ENCODE measurements at regions not wholly inside any gene's neighbourhood (a gene's known extent, or its start where the extent isn't known, plus 50 kb on each side); places are given as distances from the start of the nearest gene placed in this dataset.

DNA sequence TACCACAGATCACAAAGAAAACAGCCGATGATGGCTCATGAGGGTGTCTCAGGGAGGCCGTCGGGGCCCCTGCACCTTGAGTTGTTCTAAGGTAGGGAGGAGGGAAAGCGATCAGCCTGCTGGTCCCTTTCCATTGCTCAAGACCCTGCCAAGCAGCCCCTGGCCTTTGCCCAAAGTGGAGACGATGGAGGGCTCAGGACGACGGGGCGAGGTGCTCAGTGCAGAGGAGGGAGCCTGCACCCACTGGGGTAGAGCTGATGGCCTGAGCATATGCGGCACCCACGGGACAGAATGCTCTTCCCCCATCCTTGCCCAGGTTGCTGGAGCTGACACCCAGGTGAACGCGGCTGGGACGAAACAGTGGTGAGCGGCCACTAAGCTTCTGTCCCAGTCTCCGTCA is 58.3 kb upstream of the FAM20C start (continued):
- TF ChIP-seq, protein P1, sequence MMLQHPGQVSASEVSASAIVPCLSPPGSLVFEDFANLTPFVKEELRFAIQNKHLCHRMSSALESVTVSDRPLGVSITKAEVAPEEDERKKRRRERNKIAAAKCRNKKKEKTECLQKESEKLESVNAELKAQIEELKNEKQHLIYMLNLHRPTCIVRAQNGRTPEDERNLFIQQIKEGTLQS (CRISPR knock-in tag; conservative IDR thresholded peaks at IDR 0.05) = no peak
- TF ChIP-seq, protein P2, sequence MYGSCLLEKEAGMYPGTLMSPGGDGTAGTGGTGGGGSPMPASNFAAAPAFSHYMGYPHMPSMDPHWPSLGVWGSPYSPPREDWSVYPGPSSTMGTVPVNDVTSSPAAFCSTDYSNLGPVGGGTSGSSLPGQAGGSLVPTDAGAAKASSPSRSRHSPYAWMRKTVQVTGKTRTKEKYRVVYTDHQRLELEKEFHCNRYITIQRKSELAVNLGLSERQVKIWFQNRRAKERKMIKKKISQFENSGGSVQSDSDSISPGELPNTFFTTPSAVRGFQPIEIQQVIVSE (CRISPR knock-in tag; IDR thresholded peaks at IDR 0.05; ENCODE audit: borderline replicate concordance) = no peak
- TF ChIP-seq MYBL2 (CRISPR knock-in tag; IDR thresholded peaks at IDR 0.05) (no peak), SP1 (CRISPR knock-in tag; conservative IDR thresholded peaks at IDR 0.05) (no peak), NFATC4 (CRISPR knock-in tag; IDR thresholded peaks at IDR 0.05) (no peak)

DNA sequence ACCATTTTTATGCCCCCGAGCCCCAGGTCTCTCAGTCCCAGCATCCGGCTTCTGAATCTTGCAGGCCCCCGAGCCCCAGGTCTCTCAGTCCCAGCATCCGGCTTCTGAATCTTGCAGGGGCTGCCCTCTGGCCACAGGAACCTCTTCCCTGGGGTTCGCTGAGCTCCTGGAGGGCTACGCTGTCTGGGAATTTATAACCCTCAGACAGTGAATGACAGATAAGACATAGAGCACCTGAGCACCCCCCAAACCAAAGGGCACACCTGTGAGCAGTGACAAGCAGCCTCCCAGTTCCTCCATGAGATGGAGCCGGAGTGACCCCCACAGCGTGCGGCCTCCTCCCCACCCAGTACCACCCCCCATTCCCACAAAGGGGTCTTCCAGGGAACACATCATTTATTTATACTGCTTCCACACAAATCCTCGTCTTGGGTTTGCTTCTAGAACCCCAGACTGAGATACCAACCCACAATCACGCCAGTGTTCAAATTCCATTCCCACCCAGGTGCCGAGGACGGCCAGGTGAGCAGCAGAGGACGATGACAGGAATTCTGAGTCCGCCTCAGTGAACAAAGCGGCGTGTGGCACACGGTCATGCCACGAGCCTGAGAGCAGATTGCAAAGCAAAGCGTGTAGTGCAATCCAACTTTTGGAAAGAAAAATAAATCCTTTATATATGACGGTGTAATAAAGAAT is 57.7 kb upstream of the FAM20C start:
- no peak overlapping the region for H3K4me3 Mint-ChIP-seq
- H3K36me3 Mint-ChIP-seq = no peaks in the 10 kb centered on the region
- no peak for DNase-seq (ENCODE audit: low spot score)
- no peak overlapping the region for H3K27ac Mint-ChIP-seq
- ChIA-PET POLR2A (no interaction called here), CTCF (no interaction called here)
- no peak for ATAC-seq
- H3K9me3 Mint-ChIP-seq = no peaks in the 10 kb centered on the region
- peaks cover 18% of the 10 kb centered on the region for H3K4me1 Mint-ChIP-seq
- no peaks in the 10 kb centered on the region for H3K27me3 Mint-ChIP-seq (ENCODE audit: low read depth)
- TF ChIP-seq, protein P3, sequence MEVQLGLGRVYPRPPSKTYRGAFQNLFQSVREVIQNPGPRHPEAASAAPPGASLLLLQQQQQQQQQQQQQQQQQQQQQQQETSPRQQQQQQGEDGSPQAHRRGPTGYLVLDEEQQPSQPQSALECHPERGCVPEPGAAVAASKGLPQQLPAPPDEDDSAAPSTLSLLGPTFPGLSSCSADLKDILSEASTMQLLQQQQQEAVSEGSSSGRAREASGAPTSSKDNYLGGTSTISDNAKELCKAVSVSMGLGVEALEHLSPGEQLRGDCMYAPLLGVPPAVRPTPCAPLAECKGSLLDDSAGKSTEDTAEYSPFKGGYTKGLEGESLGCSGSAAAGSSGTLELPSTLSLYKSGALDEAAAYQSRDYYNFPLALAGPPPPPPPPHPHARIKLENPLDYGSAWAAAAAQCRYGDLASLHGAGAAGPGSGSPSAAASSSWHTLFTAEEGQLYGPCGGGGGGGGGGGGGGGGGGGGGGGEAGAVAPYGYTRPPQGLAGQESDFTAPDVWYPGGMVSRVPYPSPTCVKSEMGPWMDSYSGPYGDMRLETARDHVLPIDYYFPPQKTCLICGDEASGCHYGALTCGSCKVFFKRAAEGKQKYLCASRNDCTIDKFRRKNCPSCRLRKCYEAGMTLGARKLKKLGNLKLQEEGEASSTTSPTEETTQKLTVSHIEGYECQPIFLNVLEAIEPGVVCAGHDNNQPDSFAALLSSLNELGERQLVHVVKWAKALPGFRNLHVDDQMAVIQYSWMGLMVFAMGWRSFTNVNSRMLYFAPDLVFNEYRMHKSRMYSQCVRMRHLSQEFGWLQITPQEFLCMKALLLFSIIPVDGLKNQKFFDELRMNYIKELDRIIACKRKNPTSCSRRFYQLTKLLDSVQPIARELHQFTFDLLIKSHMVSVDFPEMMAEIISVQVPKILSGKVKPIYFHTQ (CRISPR knock-in tag; IDR thresholded peaks at IDR 0.05) = no peak
- TF ChIP-seq ZNF671 (CRISPR knock-in tag; IDR thresholded peaks at IDR 0.05) (no peak), ZNF219 (CRISPR knock-in tag; IDR thresholded peaks at IDR 0.05; ENCODE audit: borderline replicate concordance) (no peak), GRHL2 (CRISPR knock-in tag; IDR thresholded peaks at IDR 0.05; ENCODE audit: insufficient replicate concordance, severe bottlenecking) (no peak), E2F5 (CRISPR knock-in tag; IDR thresholded peaks at IDR 0.05) (no peak), NFATC4 (CRISPR knock-in tag; IDR thresholded peaks at IDR 0.05) (no peak), SMAD4 (CRISPR knock-in tag; IDR thresholded peaks at IDR 0.05) (no peak), ZNF532 (CRISPR knock-in tag; IDR thresholded peaks at IDR 0.05; ENCODE audit: borderline replicate concordance) (no peak), FOXJ3 (CRISPR knock-in tag; IDR thresholded peaks at IDR 0.05; ENCODE audit: borderline replicate concordance) (no peak), KAT7 (CRISPR knock-in tag; IDR thresholded peaks at IDR 0.05; ENCODE audit: borderline replicate concordance) (no peak), ZNF423 (CRISPR knock-in tag; IDR thresholded peaks at IDR 0.05) (no peak)
- TF ChIP-seq, protein P4, sequence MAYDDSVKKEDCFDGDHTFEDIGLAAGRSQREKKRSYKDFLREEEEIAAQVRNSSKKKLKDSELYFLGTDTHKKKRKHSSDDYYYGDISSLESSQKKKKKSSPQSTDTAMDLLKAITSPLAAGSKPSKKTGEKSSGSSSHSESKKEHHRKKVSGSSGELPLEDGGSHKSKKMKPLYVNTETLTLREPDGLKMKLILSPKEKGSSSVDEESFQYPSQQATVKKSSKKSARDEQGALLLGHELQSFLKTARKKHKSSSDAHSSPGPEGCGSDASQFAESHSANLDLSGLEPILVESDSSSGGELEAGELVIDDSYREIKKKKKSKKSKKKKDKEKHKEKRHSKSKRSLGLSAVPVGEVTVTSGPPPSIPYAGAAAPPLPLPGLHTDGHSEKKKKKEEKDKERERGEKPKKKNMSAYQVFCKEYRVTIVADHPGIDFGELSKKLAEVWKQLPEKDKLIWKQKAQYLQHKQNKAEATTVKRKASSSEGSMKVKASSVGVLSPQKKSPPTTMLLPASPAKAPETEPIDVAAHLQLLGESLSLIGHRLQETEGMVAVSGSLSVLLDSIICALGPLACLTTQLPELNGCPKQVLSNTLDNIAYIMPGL (CRISPR knock-in tag; IDR thresholded peaks at IDR 0.05) = no peak
- TF ChIP-seq, protein P5, sequence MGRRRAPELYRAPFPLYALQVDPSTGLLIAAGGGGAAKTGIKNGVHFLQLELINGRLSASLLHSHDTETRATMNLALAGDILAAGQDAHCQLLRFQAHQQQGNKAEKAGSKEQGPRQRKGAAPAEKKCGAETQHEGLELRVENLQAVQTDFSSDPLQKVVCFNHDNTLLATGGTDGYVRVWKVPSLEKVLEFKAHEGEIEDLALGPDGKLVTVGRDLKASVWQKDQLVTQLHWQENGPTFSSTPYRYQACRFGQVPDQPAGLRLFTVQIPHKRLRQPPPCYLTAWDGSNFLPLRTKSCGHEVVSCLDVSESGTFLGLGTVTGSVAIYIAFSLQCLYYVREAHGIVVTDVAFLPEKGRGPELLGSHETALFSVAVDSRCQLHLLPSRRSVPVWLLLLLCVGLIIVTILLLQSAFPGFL (CRISPR knock-in tag; IDR thresholded peaks at IDR 0.05; ENCODE audit: borderline replicate concordance) = no peak
